ENCODE measurements at regions not wholly inside any gene's neighbourhood (a gene's known extent, or its start where the extent isn't known, plus 50 kb on each side); places are given as distances from the start of the nearest gene placed in this dataset.

- H3K36me3 ChIP-seq (ENCODE audit: control insufficient read depth, insufficient read depth, low read length) = no peaks in the 10 kb centered on the region
- H3K4me1 ChIP-seq (ENCODE audit: control insufficient read depth, insufficient read depth, low read length) = no peaks in the 10 kb centered on the region
- no peaks in the 10 kb centered on the region for H3K27me3 ChIP-seq (ENCODE audit: control insufficient read depth, insufficient read depth, low read length)
- no peaks in the 10 kb centered on the region for H3K9me3 ChIP-seq (ENCODE audit: control insufficient read depth, insufficient read depth, low read length)
- no peak for DNase-seq (ENCODE audit: low read depth, low spot score)
- no peak overlapping the region for H3K27ac ChIP-seq (ENCODE audit: low read length)
- no CpG with 5 or more reads among the region's 9 CpGs for WGBS (ENCODE audit: insufficient coverage, insufficient read length)
- H3K4me3 ChIP-seq (ENCODE audit: low read length) = no peak overlapping the region
Measured at GRCh38 chr16:52611817-52612673, 65.1 kb upstream of the TOX3 start.

DNA sequence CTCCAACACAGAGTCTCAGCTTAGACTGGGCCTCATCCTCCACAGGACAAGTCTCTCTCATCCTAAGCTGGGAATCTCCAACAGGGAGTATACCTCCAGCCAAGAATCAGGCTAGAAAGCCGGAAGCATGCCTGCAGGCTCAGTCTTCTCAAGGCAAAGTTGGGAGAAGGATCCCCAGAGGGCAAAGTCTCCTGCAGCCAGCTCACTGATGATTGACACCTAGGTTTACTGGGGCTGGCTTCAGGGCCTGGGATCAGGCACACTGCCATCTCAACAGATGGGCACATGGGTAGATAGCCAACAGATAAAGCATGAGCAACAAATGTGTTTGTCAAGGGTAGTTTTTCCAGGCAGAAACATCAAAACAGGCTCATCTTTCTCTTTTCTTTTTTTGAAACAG is 56.1 kb upstream of the TOX3 start:
- no peak for DNase-seq (ENCODE audit: low read depth, low spot score)
- Histone ChIP-seq H3K36me3 (ENCODE audit: control insufficient read depth, insufficient read depth, low read length) (no peaks in the 10 kb centered on the region), H3K27ac (ENCODE audit: low read length) (no peak overlapping the region), H3K4me1 (ENCODE audit: control insufficient read depth, insufficient read depth, low read length) (no peaks in the 10 kb centered on the region), H3K4me3 (ENCODE audit: low read length) (no peak overlapping the region), H3K27me3 (ENCODE audit: control insufficient read depth, insufficient read depth, low read length) (no peaks in the 10 kb centered on the region), H3K9me3 (ENCODE audit: control insufficient read depth, insufficient read depth, low read length) (no peaks in the 10 kb centered on the region)
- no CpG with 5 or more reads among the region's 1 CpG for WGBS (ENCODE audit: insufficient coverage, insufficient read length)

- Histone ChIP-seq H3K9me3 (ENCODE audit: control insufficient read depth, insufficient read depth, low read length) (no peaks in the 10 kb centered on the region), H3K4me3 (ENCODE audit: low read length) (no peak overlapping the region), H3K27ac (ENCODE audit: low read length) (no peak overlapping the region), H3K36me3 (ENCODE audit: control insufficient read depth, insufficient read depth, low read length) (no peaks in the 10 kb centered on the region), H3K27me3 (ENCODE audit: control insufficient read depth, insufficient read depth, low read length) (no peaks in the 10 kb centered on the region), H3K4me1 (ENCODE audit: control insufficient read depth, insufficient read depth, low read length) (peaks cover 2% of the 10 kb centered on the region; the same call in 1 of the 2 replicates)
- no peak for DNase-seq (ENCODE audit: low read depth, low spot score)
- no CpG with 5 or more reads among the region's 5 CpGs for WGBS (ENCODE audit: insufficient coverage, insufficient read length)
Measured at GRCh38 chr16:52597772-52598483, 51.0 kb upstream of the TOX3 start.

- no peak overlapping the region for H3K27ac ChIP-seq (ENCODE audit: low read length)
- no CpG with 5 or more reads among the region's 3 CpGs for WGBS (ENCODE audit: insufficient coverage, insufficient read length)
- H3K4me1 ChIP-seq (ENCODE audit: control insufficient read depth, insufficient read depth, low read length) = peaks cover 2% of the 10 kb centered on the region; the same call in 1 of the 2 replicates
- H3K4me3 ChIP-seq (ENCODE audit: low read length) = no peak overlapping the region
- DNase-seq (ENCODE audit: low read depth, low spot score) = peak; percentile 29
- H3K36me3 ChIP-seq (ENCODE audit: control insufficient read depth, insufficient read depth, low read length) = no peaks in the 10 kb centered on the region
- H3K27me3 ChIP-seq (ENCODE audit: control insufficient read depth, insufficient read depth, low read length) = no peaks in the 10 kb centered on the region
- H3K9me3 ChIP-seq (ENCODE audit: control insufficient read depth, insufficient read depth, low read length) = no peaks in the 10 kb centered on the region
Measured at GRCh38 chr16:52597073-52597771, 50.3 kb upstream of the TOX3 start.

All from iPS DF 6.9 (cell line).